ENCODE measurements at regions not wholly inside any gene's neighbourhood (a gene's known extent, or its start where the extent isn't known, plus 50 kb on each side); places are given as distances from the start of the nearest gene placed in this dataset.
A peak's percentile ranks its signal among the peaks of the same experiment; 100 is the strongest.

GRCh38 chr4:15215109-15215508 is 212.7 kb upstream of the C1QTNF7 start:
- DNase-seq (ENCODE audit: extremely low read depth, low read depth): no peak

- DNase-seq (ENCODE audit: extremely low read depth, low read depth): no peak
Observed at GRCh38 chr4:15226203-15226602, 201.6 kb upstream of the C1QTNF7 start.

GRCh38 chr4:15231265-15232091 is 196.4 kb upstream of the C1QTNF7 start:
- DNase-seq (ENCODE audit: extremely low read depth, low read depth): peak; percentile 64

GRCh38 chr4:15232366-15233263 is 195.2 kb upstream of the C1QTNF7 start:
- DNase-seq (ENCODE audit: extremely low read depth, low read depth): no peak

- DNase-seq (ENCODE audit: extremely low read depth, low read depth): no peak
Observed at GRCh38 chr4:15233264-15233597, 194.6 kb upstream of the C1QTNF7 start.

- DNase-seq (ENCODE audit: extremely low read depth, low read depth): no peak
Observed at GRCh38 chr4:15233626-15234025, 194.2 kb upstream of the C1QTNF7 start.

GRCh38 chr4:15234116-15234855 is 193.5 kb upstream of the C1QTNF7 start:
- DNase-seq (ENCODE audit: extremely low read depth, low read depth): no peak

- DNase-seq (ENCODE audit: extremely low read depth, low read depth): no peak
Observed at GRCh38 chr4:15234856-15235126, 193.0 kb upstream of the C1QTNF7 start.

- no peak for DNase-seq (ENCODE audit: extremely low read depth, low read depth)
Observed at GRCh38 chr4:15235135-15235534, 192.7 kb upstream of the C1QTNF7 start.

GRCh38 chr4:15237648-15238230 is 190.1 kb upstream of the C1QTNF7 start:
- DNase-seq (ENCODE audit: extremely low read depth, low read depth): no peak

- peak; percentile 28 for DNase-seq (ENCODE audit: extremely low read depth, low read depth)
Observed at GRCh38 chr4:15238720-15239119, 189.1 kb upstream of the C1QTNF7 start.

- no peak for DNase-seq (ENCODE audit: extremely low read depth, low read depth)
Observed at GRCh38 chr4:15239866-15240265, 188.0 kb upstream of the C1QTNF7 start.

GRCh38 chr4:15240764-15241163 is 187.1 kb upstream of the C1QTNF7 start:
- no peak for DNase-seq (ENCODE audit: extremely low read depth, low read depth)

- DNase-seq (ENCODE audit: extremely low read depth, low read depth): no peak
Observed at GRCh38 chr4:15242021-15242420, 185.8 kb upstream of the C1QTNF7 start.

GRCh38 chr4:15244354-15244753 is 183.5 kb upstream of the C1QTNF7 start:
- no peak for DNase-seq (ENCODE audit: extremely low read depth, low read depth)

- no peak for DNase-seq (ENCODE audit: extremely low read depth, low read depth)
Observed at GRCh38 chr4:15245006-15245530, 182.8 kb upstream of the C1QTNF7 start.

GRCh38 chr4:15250021-15250441 is 177.8 kb upstream of the C1QTNF7 start:
- no peak for DNase-seq (ENCODE audit: extremely low read depth, low read depth)

- no peak for DNase-seq (ENCODE audit: extremely low read depth, low read depth)
Observed at GRCh38 chr4:15253349-15253748, 174.5 kb upstream of the C1QTNF7 start.

GRCh38 chr4:15254236-15254880 is 173.5 kb upstream of the C1QTNF7 start:
- no peak for DNase-seq (ENCODE audit: extremely low read depth, low read depth)

- no peak for DNase-seq (ENCODE audit: extremely low read depth, low read depth)
Observed at GRCh38 chr4:15255537-15255936, 172.3 kb upstream of the C1QTNF7 start.

Data from NCI-H460 (cell line).